IgD-negative memory B cell (primary cell): ENCODE measurements at regions not wholly inside any gene's neighbourhood (a gene's known extent, or its start where the extent isn't known, plus 50 kb on each side); places are given as distances from the start of the nearest gene placed in this dataset.
"Not testable (repeated sequence)": the region's sequence is repeated elsewhere in the genome, so short reads cannot be mapped to it uniquely, and the experiment has no call there.

ENCODE experiments used
- H3K27ac Mint-ChIP-seq, 3 donors: one replicate each; pipeline ENCODE4 v1.8.0; 2020 to 2022; ENCODE audit warnings: mild to moderate bottlenecking in 3 of 3, mixed read lengths in 3 of 3, moderate library complexity in 1 of 3
- H3K27me3 Mint-ChIP-seq: one replicate; pipeline ENCODE4 v1.8.0; 2021; ENCODE audit warnings: mixed read lengths
- H3K36me3 Mint-ChIP-seq: one replicate; pipeline ENCODE4 v1.8.0; 2020; ENCODE audit warnings: mild to moderate bottlenecking, mixed read lengths
- H3K4me1 Mint-ChIP-seq, 3 donors: one replicate each; pipeline ENCODE4 v1.8.0; 2020 to 2022; ENCODE audit warnings: mixed read lengths in 3 of 3, mild to moderate bottlenecking in 1 of 3
- H3K4me3 Mint-ChIP-seq, 4 donors: one replicate each; pipeline ENCODE4 v1.8.0; 2020 to 2022; ENCODE audit warnings: mild to moderate bottlenecking in 4 of 4, mixed read lengths in 4 of 4, moderate library complexity in 3 of 4
- H3K9me3 Mint-ChIP-seq, 3 donors: one replicate each; pipeline ENCODE4 v1.8.0; 2020 to 2021; ENCODE audit warnings: mixed read lengths in 3 of 3, mild to moderate bottlenecking in 1 of 3

GRCh38 chr9:36521148-36521547 is 51.5 kb upstream of the MELK start:
- peaks cover 10% of the 10 kb centered on the region for H3K27me3 Mint-ChIP-seq
- H3K27ac Mint-ChIP-seq: no peak overlapping the region
- H3K4me1 Mint-ChIP-seq: no peaks in the 10 kb centered on the region
- H3K36me3 Mint-ChIP-seq: no peaks in the 10 kb centered on the region
- H3K9me3 Mint-ChIP-seq: no peaks in the 10 kb centered on the region
- H3K4me3 Mint-ChIP-seq: no peak overlapping the region

GRCh38 chr9:36517131-36517530 is 55.6 kb upstream of the MELK start:
- Mint-ChIP-seq H3K36me3 (no peaks in the 10 kb centered on the region), H3K4me3 (no peak overlapping the region), H3K27ac (no peak overlapping the region), H3K9me3 (no peaks in the 10 kb centered on the region), H3K4me1 (peaks cover 0 to 1% (median 0%) of the 10 kb centered on the region in 3 donors), H3K27me3 (peaks cover 5% of the 10 kb centered on the region)

GRCh38 chr9:36504156-36504555 is 68.5 kb upstream of the MELK start:
- Mint-ChIP-seq H3K27me3 (peaks cover 3% of the 10 kb centered on the region), H3K9me3 (no peaks in the 10 kb centered on the region), H3K27ac (no peak overlapping the region), H3K4me1 (peaks cover 2 to 13% (median 7%) of the 10 kb centered on the region in 3 donors), H3K4me3 (no peak overlapping the region), H3K36me3 (no peaks in the 10 kb centered on the region)

- Mint-ChIP-seq H3K36me3 (no peaks in the 10 kb centered on the region), H3K4me3 (no peak overlapping the region), H3K9me3 (no peaks in the 10 kb centered on the region), H3K4me1 (peaks cover 2 to 13% (median 7%) of the 10 kb centered on the region in 3 donors), H3K27ac (no peak overlapping the region), H3K27me3 (peaks cover 3% of the 10 kb centered on the region)
These were observed 69.3 kb upstream of the MELK start for GRCh38 chr9:36503172-36504088.

- Mint-ChIP-seq H3K4me3 (no peak overlapping the region), H3K27ac (no peak overlapping the region), H3K4me1 (peaks cover 2 to 13% (median 7%) of the 10 kb centered on the region in 3 donors), H3K27me3 (peaks cover 3% of the 10 kb centered on the region), H3K36me3 (no peaks in the 10 kb centered on the region), H3K9me3 (no peaks in the 10 kb centered on the region)
These were observed 71.0 kb upstream of the MELK start for GRCh38 chr9:36501727-36502126.

GRCh38 chr9:36500931-36501330 is 71.8 kb upstream of the MELK start:
- H3K9me3 Mint-ChIP-seq, H3K27me3 Mint-ChIP-seq, H3K36me3 Mint-ChIP-seq, H3K4me3 Mint-ChIP-seq: not testable (repeated sequence)
- Mint-ChIP-seq H3K4me1 (peaks cover 2 to 13% (median 7%) of the 10 kb centered on the region in 3 donors), H3K27ac (peak overlapping the region in 1 of 3 donors; percentile 67)

- H3K36me3 Mint-ChIP-seq: no peaks in the 10 kb centered on the region
- peaks cover 2% of the 10 kb centered on the region for H3K27me3 Mint-ChIP-seq
- peak overlapping the region in 1 of 4 donors; percentile 30 for H3K4me3 Mint-ChIP-seq
- H3K27ac Mint-ChIP-seq: no peak overlapping the region
- H3K9me3 Mint-ChIP-seq: no peaks in the 10 kb centered on the region
- H3K4me1 Mint-ChIP-seq: peaks cover 4 to 20% (median 18%) of the 10 kb centered on the region in 3 donors
These were observed 73.4 kb upstream of the MELK start for GRCh38 chr9:36499174-36499890.

GRCh38 chr9:36493564-36493963 is 79.1 kb upstream of the MELK start:
- Mint-ChIP-seq H3K27ac (peak overlapping the region in 2 of 3 donors; percentile 27 to 30), H3K4me1 (peaks cover 19 to 31% (median 22%) of the 10 kb centered on the region in 3 donors), H3K4me3 (peak overlapping the region; percentile 13 to 90 (median 57))
- not testable (repeated sequence) for H3K9me3 Mint-ChIP-seq, H3K27me3 Mint-ChIP-seq, H3K36me3 Mint-ChIP-seq

GRCh38 chr9:36492865-36493264 is 79.8 kb upstream of the MELK start:
- no peaks in the 10 kb centered on the region for H3K27me3 Mint-ChIP-seq
- H3K27ac Mint-ChIP-seq: no peak overlapping the region
- no peaks in the 10 kb centered on the region for H3K36me3 Mint-ChIP-seq
- H3K4me3 Mint-ChIP-seq: peak overlapping the region in 2 of 4 donors; percentile 3 to 41
- peaks cover 24 to 37% (median 29%) of the 10 kb centered on the region in 3 donors for H3K4me1 Mint-ChIP-seq
- no peaks in the 10 kb centered on the region for H3K9me3 Mint-ChIP-seq

GRCh38 chr9:36489453-36489852 is 83.2 kb upstream of the MELK start:
- Mint-ChIP-seq H3K9me3 (no peaks in the 10 kb centered on the region), H3K36me3 (no peaks in the 10 kb centered on the region), H3K4me1 (peaks cover 24 to 50% (median 38%) of the 10 kb centered on the region in 3 donors), H3K4me3 (peak overlapping the region in 2 of 4 donors; percentile 33 to 93), H3K27me3 (no peaks in the 10 kb centered on the region), H3K27ac (peak overlapping the region; percentile 47 to 99 (median 92))

- H3K9me3 Mint-ChIP-seq: no peaks in the 10 kb centered on the region
- peaks cover 34 to 48% (median 38%) of the 10 kb centered on the region in 3 donors for H3K4me1 Mint-ChIP-seq
- H3K27ac Mint-ChIP-seq: peak overlapping the region; percentile 92 to 99 (median 99)
- no peaks in the 10 kb centered on the region for H3K36me3 Mint-ChIP-seq
- peak overlapping the region; percentile 93 to 99 (median 96) for H3K4me3 Mint-ChIP-seq
- H3K27me3 Mint-ChIP-seq: no peaks in the 10 kb centered on the region
These were observed 84.3 kb upstream of the MELK start for GRCh38 chr9:36488389-36488756.

GRCh38 chr9:36487482-36488388 is 85.0 kb upstream of the MELK start:
- Mint-ChIP-seq H3K36me3 (no peaks in the 10 kb centered on the region), H3K27me3 (no peaks in the 10 kb centered on the region), H3K27ac (peak overlapping the region; percentile 92 to 99 (median 99)), H3K4me1 (peaks cover 35 to 46% (median 36%) of the 10 kb centered on the region in 3 donors), H3K9me3 (no peaks in the 10 kb centered on the region), H3K4me3 (peak overlapping the region; percentile 93 to 99 (median 96))

GRCh38 chr9:36486933-36487481 is 85.7 kb upstream of the MELK start:
- Mint-ChIP-seq H3K36me3 (no peaks in the 10 kb centered on the region), H3K4me3 (peak overlapping the region; percentile 90 to 96 (median 92)), H3K27me3 (no peaks in the 10 kb centered on the region), H3K4me1 (peaks cover 34 to 48% (median 35%) of the 10 kb centered on the region in 3 donors), H3K27ac (peak overlapping the region; percentile 39 to 93 (median 56)), H3K9me3 (no peaks in the 10 kb centered on the region)

- H3K27ac Mint-ChIP-seq: peak overlapping the region; percentile 39 to 93 (median 56)
- peak overlapping the region; percentile 90 to 96 (median 92) for H3K4me3 Mint-ChIP-seq
- H3K4me1 Mint-ChIP-seq: peaks cover 37 to 51% (median 40%) of the 10 kb centered on the region in 3 donors
- no peaks in the 10 kb centered on the region for H3K9me3 Mint-ChIP-seq
- H3K27me3 Mint-ChIP-seq: no peaks in the 10 kb centered on the region
- no peaks in the 10 kb centered on the region for H3K36me3 Mint-ChIP-seq
These were observed 86.3 kb upstream of the MELK start for GRCh38 chr9:36486329-36486932.
